DND-41 (cell line): ENCODE measurements at regions not wholly inside any gene's neighbourhood (a gene's known extent, or its start where the extent isn't known, plus 50 kb on each side); places are given as distances from the start of the nearest gene placed in this dataset.
"Not testable (repeated sequence)": the region's sequence is repeated elsewhere in the genome, so short reads cannot be mapped to it uniquely, and the experiment has no call there.

Source experiments
- CTCF ChIP-seq: IDR thresholded peaks from 2 replicates; pipeline ENCODE4 v1.5.1; 2012; ENCODE audit warnings: borderline replicate concordance, low read length, moderate library complexity, mild to moderate bottlenecking; ENCODE audit not compliant: poor library complexity, severe bottlenecking; ENCODE audit errors: extremely low read depth
- EZH2 ChIP-seq: IDR thresholded peaks from 3 replicates; pipeline ENCODE4 v1.6.1; 2012; ENCODE audit warnings: borderline replicate concordance, low read depth, mild to moderate bottlenecking, moderate library complexity, low read length, inconsistent platforms; ENCODE audit not compliant: severe bottlenecking

GRCh38 chr16:29135098-29135497, 150.2 kb downstream of the LAT start:
- not testable (repeated sequence) for TF ChIP-seq CTCF, EZH2
